ENCODE measurements at regions not wholly inside any gene's neighbourhood (a gene's known extent, or its start where the extent isn't known, plus 50 kb on each side); places are given as distances from the start of the nearest gene placed in this dataset.
"Not testable (repeated sequence)": the region's sequence is repeated elsewhere in the genome, so short reads cannot be mapped to it uniquely, and the experiment has no call there.

- not testable (repeated sequence) for FAIRE-seq
These were observed 54.8 kb upstream of the FAM90A1 start for GRCh38 chr12:8282181-8282580.

GRCh38 chr12:8285681-8286080 lies 58.3 kb upstream of the FAM90A1 start:
- not testable (repeated sequence) for DNase-seq (ENCODE audit: insufficient read length, low spot score); FAIRE-seq

More at GRCh38 chr12:8282181-8282580, 54.8 kb upstream of the FAM90A1 start:
- DNase-seq (ENCODE audit: insufficient read length, low spot score): not testable (repeated sequence)

GRCh38 chr12:8291764-8292163 lies 64.3 kb upstream of the FAM90A1 start:
- not testable (repeated sequence) for FAIRE-seq; DNase-seq (ENCODE audit: insufficient read length, low spot score)

GRCh38 chr12:8294662-8295061 lies 67.2 kb upstream of the FAM90A1 start:
- DNase-seq (ENCODE audit: insufficient read length, low spot score); FAIRE-seq: not testable (repeated sequence)

- not testable (repeated sequence) for DNase-seq (ENCODE audit: insufficient read length, low spot score); FAIRE-seq
These were observed 81.2 kb upstream of the FAM90A1 start for GRCh38 chr12:8308611-8309010.

- FAIRE-seq; DNase-seq (ENCODE audit: insufficient read length, low spot score): not testable (repeated sequence)
These were observed 88.6 kb upstream of the FAM90A1 start for GRCh38 chr12:8315997-8316396.

GRCh38 chr12:8317675-8318074 lies 90.3 kb upstream of the FAM90A1 start:
- DNase-seq (ENCODE audit: insufficient read length, low spot score); FAIRE-seq: not testable (repeated sequence)

GRCh38 chr12:8320251-8320730 lies 92.9 kb upstream of the FAM90A1 start:
- not testable (repeated sequence) for FAIRE-seq; DNase-seq (ENCODE audit: insufficient read length, low spot score)

GRCh38 chr12:8320791-8321370 lies 93.5 kb upstream of the FAM90A1 start:
- not testable (repeated sequence) for FAIRE-seq; DNase-seq (ENCODE audit: insufficient read length, low spot score)

GRCh38 chr12:8325145-8325839 lies 97.9 kb upstream of the FAM90A1 start:
- not testable (repeated sequence) for DNase-seq (ENCODE audit: insufficient read length, low spot score); FAIRE-seq

GRCh38 chr12:8328835-8329234 lies 101.4 kb upstream of the FAM90A1 start:
- FAIRE-seq; DNase-seq (ENCODE audit: insufficient read length, low spot score): not testable (repeated sequence)

- not testable (repeated sequence) for DNase-seq (ENCODE audit: insufficient read length, low spot score); FAIRE-seq
These were observed 105.0 kb upstream of the FAM90A1 start for GRCh38 chr12:8332373-8332772.

- not testable (repeated sequence) for FAIRE-seq; DNase-seq (ENCODE audit: insufficient read length, low spot score)
These were observed 104.7 kb upstream of the CLEC6A start for GRCh38 chr12:8351073-8351472.

- not testable (repeated sequence) for FAIRE-seq; DNase-seq (ENCODE audit: insufficient read length, low spot score)
These were observed 101.0 kb upstream of the CLEC6A start for GRCh38 chr12:8354741-8355140.

GRCh38 chr12:8355531-8355930 lies 100.2 kb upstream of the CLEC6A start:
- not testable (repeated sequence) for DNase-seq (ENCODE audit: insufficient read length, low spot score); FAIRE-seq

GRCh38 chr12:8373744-8374143 lies 82.0 kb upstream of the CLEC6A start:
- FAIRE-seq; DNase-seq (ENCODE audit: insufficient read length, low spot score): not testable (repeated sequence)

- FAIRE-seq; DNase-seq (ENCODE audit: insufficient read length, low spot score): not testable (repeated sequence)
These were observed 80.6 kb upstream of the CLEC6A start for GRCh38 chr12:8375122-8375521.

GRCh38 chr12:8377756-8378155 lies 78.0 kb upstream of the CLEC6A start:
- not testable (repeated sequence) for FAIRE-seq; DNase-seq (ENCODE audit: insufficient read length, low spot score)

- DNase-seq (ENCODE audit: insufficient read length, low spot score); FAIRE-seq: not testable (repeated sequence)
These were observed 73.2 kb upstream of the CLEC6A start for GRCh38 chr12:8382556-8382955.

GRCh38 chr12:8384686-8385085 lies 71.1 kb upstream of the CLEC6A start:
- not testable (repeated sequence) for FAIRE-seq; DNase-seq (ENCODE audit: insufficient read length, low spot score)

GRCh38 chr12:8385431-8385830 lies 70.3 kb upstream of the CLEC6A start:
- not testable (repeated sequence) for FAIRE-seq; DNase-seq (ENCODE audit: insufficient read length, low spot score)
